ENCODE measurements at regions not wholly inside any gene's neighbourhood (a gene's known extent, or its start where the extent isn't known, plus 50 kb on each side); places are given as distances from the start of the nearest gene placed in this dataset.

GRCh38 chr2:67896076-67896475, 166.7 kb downstream of the C1D start:
- TF ChIP-seq PREB (CRISPR knock-in tag; IDR thresholded peaks at IDR 0.05; ENCODE audit: borderline replicate concordance) (no peak), ZNF317 (CRISPR knock-in tag; IDR thresholded peaks at IDR 0.05; ENCODE audit: borderline replicate concordance, low read depth) (no peak)
- TF ChIP-seq, protein P1, sequence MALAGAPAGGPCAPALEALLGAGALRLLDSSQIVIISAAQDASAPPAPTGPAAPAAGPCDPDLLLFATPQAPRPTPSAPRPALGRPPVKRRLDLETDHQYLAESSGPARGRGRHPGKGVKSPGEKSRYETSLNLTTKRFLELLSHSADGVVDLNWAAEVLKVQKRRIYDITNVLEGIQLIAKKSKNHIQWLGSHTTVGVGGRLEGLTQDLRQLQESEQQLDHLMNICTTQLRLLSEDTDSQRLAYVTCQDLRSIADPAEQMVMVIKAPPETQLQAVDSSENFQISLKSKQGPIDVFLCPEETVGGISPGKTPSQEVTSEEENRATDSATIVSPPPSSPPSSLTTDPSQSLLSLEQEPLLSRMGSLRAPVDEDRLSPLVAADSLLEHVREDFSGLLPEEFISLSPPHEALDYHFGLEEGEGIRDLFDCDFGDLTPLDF (CRISPR knock-in tag; IDR thresholded peaks at IDR 0.05), result no peak
- TF ChIP-seq, protein P2, sequence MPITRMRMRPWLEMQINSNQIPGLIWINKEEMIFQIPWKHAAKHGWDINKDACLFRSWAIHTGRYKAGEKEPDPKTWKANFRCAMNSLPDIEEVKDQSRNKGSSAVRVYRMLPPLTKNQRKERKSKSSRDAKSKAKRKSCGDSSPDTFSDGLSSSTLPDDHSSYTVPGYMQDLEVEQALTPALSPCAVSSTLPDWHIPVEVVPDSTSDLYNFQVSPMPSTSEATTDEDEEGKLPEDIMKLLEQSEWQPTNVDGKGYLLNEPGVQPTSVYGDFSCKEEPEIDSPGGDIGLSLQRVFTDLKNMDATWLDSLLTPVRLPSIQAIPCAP (CRISPR knock-in tag; IDR thresholded peaks at IDR 0.05), result no peak
